ENCODE measurements at regions not wholly inside any gene's neighbourhood (a gene's known extent, or its start where the extent isn't known, plus 50 kb on each side); places are given as distances from the start of the nearest gene placed in this dataset.

DNA sequence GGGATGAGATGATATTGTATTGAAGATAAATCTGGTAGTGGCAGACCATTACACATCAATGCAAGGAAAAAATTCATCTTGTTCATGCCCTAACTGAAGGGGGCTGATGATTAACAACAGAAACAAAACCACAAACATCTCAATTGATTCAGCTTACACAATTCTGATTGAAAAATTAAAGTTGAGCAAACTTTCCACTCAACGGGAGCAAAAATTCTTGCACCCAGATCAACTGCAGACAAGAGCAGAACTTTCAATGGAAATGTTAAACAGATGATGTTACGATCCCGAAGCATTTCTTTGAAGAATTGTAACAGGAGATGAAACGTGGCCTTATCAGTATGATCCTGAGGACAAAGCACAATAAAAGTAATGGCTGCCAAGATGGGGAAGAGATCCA, 172.4 kb upstream of the SOX5 start:
- no peaks in the 10 kb centered on the region for H3K36me3 ChIP-seq (ENCODE audit: control insufficient read depth in 2 of 2, insufficient read depth in 2 of 2, low read length in 2 of 2)
- H3K27me3 ChIP-seq (ENCODE audit: control insufficient read depth in 1 of 2, insufficient read depth in 2 of 2, low read length in 2 of 2) = no peaks in the 10 kb centered on the region
- no peak overlapping the region for H3K9ac ChIP-seq (ENCODE audit: low read length in 2 of 2)
- no peak overlapping the region for H3K27ac ChIP-seq (ENCODE audit: low read length)
- H3K4me1 ChIP-seq (ENCODE audit: control insufficient read depth, insufficient read depth, low read length) = no peaks in the 10 kb centered on the region
- no peak overlapping the region for H3K4me3 ChIP-seq (ENCODE audit: low read length in 2 of 2)
- H3K9me3 ChIP-seq (ENCODE audit: control insufficient read depth in 2 of 2, low read length in 2 of 2) = no peaks in the 10 kb centered on the region

DNA sequence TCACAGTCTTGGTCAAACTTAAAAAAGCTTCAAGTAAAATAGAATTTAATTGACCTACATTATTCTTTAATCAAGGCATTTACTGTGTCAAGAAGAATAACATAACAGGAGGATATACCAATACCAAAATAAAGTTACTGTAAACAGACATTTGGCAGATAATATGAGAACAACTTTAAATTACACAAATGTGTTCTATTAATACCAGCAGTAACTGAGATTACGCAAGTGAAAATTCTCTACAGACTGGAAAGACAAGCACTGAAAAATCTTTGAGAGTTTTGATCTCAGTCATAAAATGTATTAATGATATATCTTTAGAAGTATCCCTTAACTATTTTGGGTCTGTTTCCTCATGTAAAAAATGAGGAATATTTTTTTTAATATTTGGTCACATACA, 169.2 kb upstream of the SOX5 start:
- H3K9me3 ChIP-seq (ENCODE audit: control insufficient read depth in 2 of 2, low read length in 2 of 2) = no peaks in the 10 kb centered on the region
- H3K27me3 ChIP-seq (ENCODE audit: control insufficient read depth in 1 of 2, insufficient read depth in 2 of 2, low read length in 2 of 2) = no peaks in the 10 kb centered on the region
- no peaks in the 10 kb centered on the region for H3K4me1 ChIP-seq (ENCODE audit: control insufficient read depth, insufficient read depth, low read length)
- H3K27ac ChIP-seq (ENCODE audit: low read length) = no peak overlapping the region
- no peaks in the 10 kb centered on the region for H3K36me3 ChIP-seq (ENCODE audit: control insufficient read depth in 2 of 2, insufficient read depth in 2 of 2, low read length in 2 of 2)
- no peak overlapping the region for H3K4me3 ChIP-seq (ENCODE audit: low read length in 2 of 2)
- H3K9ac ChIP-seq (ENCODE audit: low read length in 2 of 2) = no peak overlapping the region

DNA sequence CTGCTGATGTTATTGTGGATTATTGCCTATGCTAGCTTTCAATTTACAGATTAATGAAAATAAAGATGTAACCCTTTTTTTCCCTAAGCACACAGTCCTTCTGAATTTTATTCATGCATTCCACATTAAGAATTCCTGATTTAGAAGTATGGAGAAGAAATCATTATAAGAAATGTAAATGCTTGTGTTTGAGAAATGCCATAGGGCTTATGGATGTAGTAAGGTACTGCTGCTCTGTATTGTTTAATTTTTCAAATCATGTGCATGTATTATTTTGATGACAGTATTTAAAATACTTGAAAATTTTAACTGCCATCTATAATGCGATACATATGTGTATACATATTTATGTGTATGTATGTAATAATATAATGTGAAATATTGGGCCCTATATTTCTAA, 167.1 kb upstream of the SOX5 start:
- H3K27me3 ChIP-seq (ENCODE audit: control insufficient read depth in 1 of 2, insufficient read depth in 2 of 2, low read length in 2 of 2) = no peaks in the 10 kb centered on the region
- no peak overlapping the region for H3K27ac ChIP-seq (ENCODE audit: low read length)
- H3K4me1 ChIP-seq (ENCODE audit: control insufficient read depth, insufficient read depth, low read length) = no peaks in the 10 kb centered on the region
- H3K4me3 ChIP-seq (ENCODE audit: low read length in 2 of 2) = no peak overlapping the region
- no peaks in the 10 kb centered on the region for H3K9me3 ChIP-seq (ENCODE audit: control insufficient read depth in 2 of 2, low read length in 2 of 2)
- no peak overlapping the region for H3K9ac ChIP-seq (ENCODE audit: low read length in 2 of 2)
- H3K36me3 ChIP-seq (ENCODE audit: control insufficient read depth in 2 of 2, insufficient read depth in 2 of 2, low read length in 2 of 2) = no peaks in the 10 kb centered on the region

DNA sequence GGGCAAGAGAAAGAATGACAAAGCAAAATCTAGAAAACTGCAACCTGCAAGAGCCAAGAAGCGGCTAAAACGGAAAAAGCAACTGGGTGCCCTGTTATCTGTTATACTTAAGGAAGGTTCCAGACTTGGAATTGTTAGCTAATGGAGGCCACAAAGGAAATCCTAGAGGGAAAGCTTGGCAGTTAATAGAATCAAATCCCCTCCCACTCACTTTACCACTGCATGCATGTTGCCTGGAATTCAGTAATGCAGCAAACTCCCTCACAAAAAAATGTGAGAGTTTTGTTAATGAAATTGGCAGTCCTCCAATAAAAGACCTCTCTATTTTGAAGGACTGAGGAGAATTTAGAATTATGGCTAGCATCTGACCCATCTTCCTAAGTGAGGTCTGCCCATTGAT, 164.2 kb upstream of the SOX5 start:
- Histone ChIP-seq H3K4me1 (ENCODE audit: control insufficient read depth, insufficient read depth, low read length) (no peaks in the 10 kb centered on the region), H3K27ac (ENCODE audit: low read length) (no peak overlapping the region), H3K36me3 (ENCODE audit: control insufficient read depth in 2 of 2, insufficient read depth in 2 of 2, low read length in 2 of 2) (no peaks in the 10 kb centered on the region), H3K4me3 (ENCODE audit: low read length in 2 of 2) (no peak overlapping the region), H3K27me3 (ENCODE audit: control insufficient read depth in 1 of 2, insufficient read depth in 2 of 2, low read length in 2 of 2) (no peaks in the 10 kb centered on the region), H3K9ac (ENCODE audit: low read length in 2 of 2) (no peak overlapping the region), H3K9me3 (ENCODE audit: control insufficient read depth in 2 of 2, low read length in 2 of 2) (no peaks in the 10 kb centered on the region)

DNA sequence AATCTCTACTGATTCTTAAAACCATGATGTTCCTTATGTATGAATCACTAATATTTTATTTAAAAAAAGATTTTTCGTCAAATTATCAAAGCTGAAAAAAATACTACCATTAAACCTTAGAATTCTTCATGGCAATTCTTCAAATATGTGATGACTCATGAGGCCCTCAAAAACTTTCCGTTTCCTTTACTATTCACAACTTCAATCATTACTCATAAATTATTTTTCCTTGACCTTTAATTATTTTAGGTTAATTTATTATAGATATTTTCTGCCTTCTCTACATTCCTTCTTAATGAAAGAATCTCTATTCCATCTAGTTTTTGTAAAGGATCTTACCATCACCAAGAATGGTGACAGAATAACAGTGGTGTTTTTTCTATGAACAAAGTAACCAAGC, 162.1 kb upstream of the SOX5 start:
- Histone ChIP-seq H3K4me1 (ENCODE audit: control insufficient read depth, insufficient read depth, low read length) (no peaks in the 10 kb centered on the region), H3K4me3 (ENCODE audit: low read length in 2 of 2) (no peak overlapping the region), H3K27ac (ENCODE audit: low read length) (no peak overlapping the region), H3K9ac (ENCODE audit: low read length in 2 of 2) (no peak overlapping the region), H3K27me3 (ENCODE audit: control insufficient read depth in 1 of 2, insufficient read depth in 2 of 2, low read length in 2 of 2) (no peaks in the 10 kb centered on the region), H3K9me3 (ENCODE audit: control insufficient read depth in 2 of 2, low read length in 2 of 2) (no peaks in the 10 kb centered on the region), H3K36me3 (ENCODE audit: control insufficient read depth in 2 of 2, insufficient read depth in 2 of 2, low read length in 2 of 2) (no peaks in the 10 kb centered on the region)

DNA sequence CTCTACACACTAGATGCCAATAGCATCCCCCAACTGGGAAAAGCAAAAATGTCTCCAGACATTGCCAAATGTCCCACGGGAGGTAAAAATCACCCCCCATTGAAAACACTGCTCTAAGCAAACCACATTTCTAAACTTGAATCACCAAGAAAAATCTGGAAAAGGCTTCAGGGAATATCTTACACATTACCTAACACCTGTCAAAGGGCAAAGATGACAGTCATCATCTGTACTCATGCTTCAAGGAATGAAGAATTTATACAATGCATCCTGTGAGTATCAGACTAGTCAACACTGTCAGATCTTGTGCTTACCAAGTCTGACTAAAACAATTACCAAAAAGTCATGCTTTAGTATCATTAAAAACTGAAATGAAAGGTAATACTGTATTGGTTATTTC, 161.6 kb upstream of the SOX5 start:
- H3K4me1 ChIP-seq (ENCODE audit: control insufficient read depth, insufficient read depth, low read length) = no peaks in the 10 kb centered on the region
- H3K36me3 ChIP-seq (ENCODE audit: control insufficient read depth in 2 of 2, insufficient read depth in 2 of 2, low read length in 2 of 2) = no peaks in the 10 kb centered on the region
- no peak overlapping the region for H3K4me3 ChIP-seq (ENCODE audit: low read length in 2 of 2)
- H3K27me3 ChIP-seq (ENCODE audit: control insufficient read depth in 1 of 2, insufficient read depth in 2 of 2, low read length in 2 of 2) = no peaks in the 10 kb centered on the region
- no peaks in the 10 kb centered on the region for H3K9me3 ChIP-seq (ENCODE audit: control insufficient read depth in 2 of 2, low read length in 2 of 2)
- no peak overlapping the region for H3K27ac ChIP-seq (ENCODE audit: low read length)
- H3K9ac ChIP-seq (ENCODE audit: low read length in 2 of 2) = no peak overlapping the region

DNA sequence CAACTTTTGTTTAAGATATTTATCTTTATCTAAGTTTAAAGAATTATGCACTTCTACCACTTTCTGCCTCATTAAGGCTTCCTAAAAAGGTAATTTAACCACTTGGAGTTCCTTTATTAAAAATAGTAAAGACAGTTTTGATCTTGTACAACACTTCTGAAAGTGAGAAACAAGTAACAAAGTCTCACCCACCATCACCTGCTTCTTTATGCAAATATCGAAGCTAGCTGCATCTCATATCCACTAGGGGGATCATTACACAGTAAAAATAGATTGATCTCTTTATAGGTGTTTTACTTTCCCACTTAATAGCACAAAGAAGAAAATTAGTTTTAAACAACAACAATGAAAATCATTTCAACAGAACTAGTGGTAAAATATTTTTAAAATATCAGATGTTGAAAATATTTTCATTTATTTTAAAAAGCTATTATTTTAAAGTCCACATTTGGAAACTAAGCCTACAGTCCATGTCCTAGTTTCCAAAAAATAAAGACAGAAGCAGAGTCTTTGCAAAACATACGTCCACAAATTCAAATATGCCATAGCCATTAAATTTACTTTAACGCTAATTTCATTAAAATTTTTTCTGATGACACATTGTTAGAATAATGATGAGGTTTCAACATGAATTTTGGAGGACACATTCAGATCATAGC, 160.0 kb upstream of the SOX5 start:
- no peaks in the 10 kb centered on the region for H3K36me3 ChIP-seq (ENCODE audit: control insufficient read depth in 2 of 2, insufficient read depth in 2 of 2, low read length in 2 of 2)
- no peaks in the 10 kb centered on the region for H3K9me3 ChIP-seq (ENCODE audit: control insufficient read depth in 2 of 2, low read length in 2 of 2)

DNA sequence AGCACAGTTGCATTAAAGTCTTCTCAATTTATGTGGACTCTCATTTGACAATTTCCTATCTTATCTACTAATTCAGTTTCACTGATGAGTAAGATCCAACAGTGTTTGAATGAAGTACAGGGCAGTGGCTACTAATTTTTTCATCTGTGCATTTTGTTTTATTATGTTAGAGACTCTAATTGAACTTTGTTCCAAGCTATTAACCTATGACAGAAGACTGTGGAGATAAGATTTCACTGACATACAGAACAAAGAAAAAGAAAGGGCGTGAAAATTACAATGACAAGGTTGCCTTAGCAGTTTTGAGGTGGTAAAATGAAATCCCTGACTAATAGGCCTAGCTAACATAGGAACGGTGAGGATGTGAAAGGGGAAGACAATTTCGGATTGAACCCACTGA, 153.2 kb upstream of the SOX5 start:
- Histone ChIP-seq H3K4me3 (ENCODE audit: low read length in 2 of 2) (no peak overlapping the region), H3K36me3 (ENCODE audit: control insufficient read depth in 2 of 2, insufficient read depth in 2 of 2, low read length in 2 of 2) (no peaks in the 10 kb centered on the region), H3K9me3 (ENCODE audit: control insufficient read depth in 2 of 2, low read length in 2 of 2) (no peaks in the 10 kb centered on the region), H3K4me1 (ENCODE audit: control insufficient read depth, insufficient read depth, low read length) (no peaks in the 10 kb centered on the region), H3K27me3 (ENCODE audit: control insufficient read depth in 1 of 2, insufficient read depth in 2 of 2, low read length in 2 of 2) (no peaks in the 10 kb centered on the region), H3K27ac (ENCODE audit: low read length) (no peak overlapping the region), H3K9ac (ENCODE audit: low read length in 2 of 2) (no peak overlapping the region)

More for the DNA sequence above, 160.0 kb upstream of the SOX5 start:
- Histone ChIP-seq H3K9ac (ENCODE audit: low read length in 2 of 2) (no peak overlapping the region), H3K27me3 (ENCODE audit: control insufficient read depth in 1 of 2, insufficient read depth in 2 of 2, low read length in 2 of 2) (no peaks in the 10 kb centered on the region), H3K27ac (ENCODE audit: low read length) (no peak overlapping the region), H3K4me1 (ENCODE audit: control insufficient read depth, insufficient read depth, low read length) (no peaks in the 10 kb centered on the region), H3K4me3 (ENCODE audit: low read length in 2 of 2) (no peak overlapping the region)

DNA sequence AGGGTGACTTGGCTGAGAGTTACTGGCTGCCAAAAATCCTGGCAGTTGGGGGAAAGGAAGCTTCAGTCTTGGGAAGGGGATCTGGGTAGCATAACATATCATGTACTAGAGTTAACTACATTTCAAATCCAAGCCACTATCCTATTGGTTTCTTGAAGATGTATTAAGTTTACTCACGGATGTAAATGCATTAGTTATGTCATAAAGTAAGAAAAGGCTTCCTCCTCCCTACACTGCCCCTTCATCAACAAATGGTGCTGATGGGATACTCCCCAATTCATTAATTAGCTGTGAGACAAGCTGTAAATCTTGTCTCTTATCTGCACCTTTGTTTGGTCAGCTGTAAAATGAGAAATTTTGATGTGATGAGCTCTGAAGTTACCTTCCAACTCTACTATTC, 150.1 kb upstream of the SOX5 start:
- no peaks in the 10 kb centered on the region for H3K27me3 ChIP-seq (ENCODE audit: control insufficient read depth in 1 of 2, insufficient read depth in 2 of 2, low read length in 2 of 2)
- no peak overlapping the region for H3K27ac ChIP-seq (ENCODE audit: low read length)
- H3K4me3 ChIP-seq (ENCODE audit: low read length in 2 of 2) = no peak overlapping the region
- H3K36me3 ChIP-seq (ENCODE audit: control insufficient read depth in 2 of 2, insufficient read depth in 2 of 2, low read length in 2 of 2) = no peaks in the 10 kb centered on the region
- H3K4me1 ChIP-seq (ENCODE audit: control insufficient read depth, insufficient read depth, low read length) = no peaks in the 10 kb centered on the region
- no peak overlapping the region for H3K9ac ChIP-seq (ENCODE audit: low read length in 2 of 2)
- H3K9me3 ChIP-seq (ENCODE audit: control insufficient read depth in 2 of 2, low read length in 2 of 2) = no peaks in the 10 kb centered on the region

DNA sequence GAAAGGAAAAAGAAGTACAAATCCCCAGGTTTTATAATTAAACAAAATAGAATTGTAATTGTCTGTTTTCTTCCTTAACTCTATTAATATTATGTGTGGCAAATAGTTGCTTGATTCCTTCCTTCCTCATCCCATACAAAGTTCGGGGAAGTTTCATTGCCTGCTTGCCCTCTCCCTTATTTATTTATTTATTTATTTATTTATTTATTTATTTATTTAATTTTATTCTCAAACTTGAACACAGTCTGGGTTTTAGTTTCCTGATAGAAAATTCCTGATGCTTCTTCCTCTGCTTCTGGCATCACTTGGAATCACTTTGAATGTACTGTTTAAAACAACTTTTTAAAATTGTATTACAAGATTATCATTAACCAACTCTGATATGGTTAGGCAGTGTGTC, 145.8 kb upstream of the SOX5 start:
- no peaks in the 10 kb centered on the region for H3K4me1 ChIP-seq (ENCODE audit: control insufficient read depth, insufficient read depth, low read length)
- no peak overlapping the region for H3K4me3 ChIP-seq (ENCODE audit: low read length in 2 of 2)
- H3K9me3 ChIP-seq (ENCODE audit: control insufficient read depth in 2 of 2, low read length in 2 of 2) = no peaks in the 10 kb centered on the region
- no peak overlapping the region for H3K27ac ChIP-seq (ENCODE audit: low read length)
- no peaks in the 10 kb centered on the region for H3K36me3 ChIP-seq (ENCODE audit: control insufficient read depth in 2 of 2, insufficient read depth in 2 of 2, low read length in 2 of 2)
- H3K27me3 ChIP-seq (ENCODE audit: control insufficient read depth in 1 of 2, insufficient read depth in 2 of 2, low read length in 2 of 2) = no peaks in the 10 kb centered on the region
- no peak overlapping the region for H3K9ac ChIP-seq (ENCODE audit: low read length in 2 of 2)

DNA sequence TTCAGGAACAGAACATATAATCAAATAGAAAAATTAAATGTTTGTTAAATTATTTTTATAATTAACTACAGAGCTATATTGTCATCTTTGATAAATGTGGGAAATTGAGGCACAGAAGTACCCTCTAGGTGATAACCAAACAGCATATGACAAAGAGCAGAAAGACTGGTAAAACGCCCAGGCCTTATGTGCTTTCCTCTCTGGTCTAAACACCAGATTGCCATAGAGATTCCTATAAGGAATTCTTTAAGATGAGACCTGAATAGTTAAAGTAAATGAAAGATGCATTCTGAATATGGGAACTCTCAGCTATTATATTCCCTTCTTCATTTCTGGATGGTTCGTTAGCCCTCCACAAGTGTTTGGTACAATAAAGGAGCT, 140.0 kb upstream of the SOX5 start:
- Histone ChIP-seq H3K9ac (ENCODE audit: low read length in 2 of 2) (no peak overlapping the region), H3K9me3 (ENCODE audit: control insufficient read depth in 2 of 2, low read length in 2 of 2) (no peaks in the 10 kb centered on the region), H3K27me3 (ENCODE audit: control insufficient read depth in 1 of 2, insufficient read depth in 2 of 2, low read length in 2 of 2) (no peaks in the 10 kb centered on the region), H3K36me3 (ENCODE audit: control insufficient read depth in 2 of 2, insufficient read depth in 2 of 2, low read length in 2 of 2) (no peaks in the 10 kb centered on the region), H3K27ac (ENCODE audit: low read length) (no peak overlapping the region), H3K4me3 (ENCODE audit: low read length in 2 of 2) (no peak overlapping the region), H3K4me1 (ENCODE audit: control insufficient read depth, insufficient read depth, low read length) (no peaks in the 10 kb centered on the region)
